ENCODE measurements at regions not wholly inside any gene's neighbourhood (a gene's known extent, or its start where the extent isn't known, plus 50 kb on each side); places are given as distances from the start of the nearest gene placed in this dataset.
"Not testable (repeated sequence)": the region's sequence is repeated elsewhere in the genome, so short reads cannot be mapped to it uniquely, and the experiment has no call there.

GRCh38 chr3:110344897-110345767 is 726.5 kb upstream of the NECTIN3 start:
- no peak for DNase-seq

- DNase-seq: no peak
Observed at GRCh38 chr3:110349295-110349694, 722.3 kb upstream of the NECTIN3 start.

GRCh38 chr3:110352841-110353604 is 718.6 kb upstream of the NECTIN3 start:
- DNase-seq: no peak

- no peak for DNase-seq
Observed at GRCh38 chr3:110362751-110363150, 708.9 kb upstream of the NECTIN3 start.

- DNase-seq: not testable (repeated sequence)
Observed at GRCh38 chr3:110367289-110367688, 704.3 kb upstream of the NECTIN3 start.

- DNase-seq: no peak
Observed at GRCh38 chr3:110375751-110376518, 695.7 kb upstream of the NECTIN3 start.

GRCh38 chr3:110378481-110378880 is 693.1 kb upstream of the NECTIN3 start:
- no peak for DNase-seq

- DNase-seq: no peak
Observed at GRCh38 chr3:110381992-110382391, 689.6 kb upstream of the NECTIN3 start.

- no peak for DNase-seq
Observed at GRCh38 chr3:110383356-110383755, 688.3 kb upstream of the NECTIN3 start.

GRCh38 chr3:110384601-110385000 is 687.0 kb upstream of the NECTIN3 start:
- DNase-seq: no peak

- no peak for DNase-seq
Observed at GRCh38 chr3:110389005-110389404, 682.6 kb upstream of the NECTIN3 start.

- DNase-seq: no peak
Observed at GRCh38 chr3:110390372-110390771, 681.2 kb upstream of the NECTIN3 start.

- no peak for DNase-seq
Observed at GRCh38 chr3:110391042-110391441, 680.6 kb upstream of the NECTIN3 start.

GRCh38 chr3:110391640-110392395 is 679.8 kb upstream of the NECTIN3 start:
- no peak for DNase-seq

GRCh38 chr3:110393941-110394340 is 677.7 kb upstream of the NECTIN3 start:
- no peak for DNase-seq

GRCh38 chr3:110397115-110397514 is 674.5 kb upstream of the NECTIN3 start:
- DNase-seq: no peak

- DNase-seq: no peak
Observed at GRCh38 chr3:110400315-110400714, 671.3 kb upstream of the NECTIN3 start.

GRCh38 chr3:110405830-110406585 is 665.6 kb upstream of the NECTIN3 start:
- no peak for DNase-seq

GRCh38 chr3:110413266-110413665 is 658.4 kb upstream of the NECTIN3 start:
- DNase-seq: no peak

- DNase-seq: no peak
Observed at GRCh38 chr3:110413807-110414748, 657.5 kb upstream of the NECTIN3 start.

- no peak for DNase-seq
Observed at GRCh38 chr3:110414855-110415254, 656.8 kb upstream of the NECTIN3 start.
